ENCODE measurements at regions not wholly inside any gene's neighbourhood (a gene's known extent, or its start where the extent isn't known, plus 50 kb on each side); places are given as distances from the start of the nearest gene placed in this dataset.
"Not testable (repeated sequence)": the region's sequence is repeated elsewhere in the genome, so short reads cannot be mapped to it uniquely, and the experiment has no call there.

GRCh38 chr1:146558032-146558431 is 329.2 kb upstream of the NOTCH2NLA start:
- TF ChIP-seq, protein P1, sequence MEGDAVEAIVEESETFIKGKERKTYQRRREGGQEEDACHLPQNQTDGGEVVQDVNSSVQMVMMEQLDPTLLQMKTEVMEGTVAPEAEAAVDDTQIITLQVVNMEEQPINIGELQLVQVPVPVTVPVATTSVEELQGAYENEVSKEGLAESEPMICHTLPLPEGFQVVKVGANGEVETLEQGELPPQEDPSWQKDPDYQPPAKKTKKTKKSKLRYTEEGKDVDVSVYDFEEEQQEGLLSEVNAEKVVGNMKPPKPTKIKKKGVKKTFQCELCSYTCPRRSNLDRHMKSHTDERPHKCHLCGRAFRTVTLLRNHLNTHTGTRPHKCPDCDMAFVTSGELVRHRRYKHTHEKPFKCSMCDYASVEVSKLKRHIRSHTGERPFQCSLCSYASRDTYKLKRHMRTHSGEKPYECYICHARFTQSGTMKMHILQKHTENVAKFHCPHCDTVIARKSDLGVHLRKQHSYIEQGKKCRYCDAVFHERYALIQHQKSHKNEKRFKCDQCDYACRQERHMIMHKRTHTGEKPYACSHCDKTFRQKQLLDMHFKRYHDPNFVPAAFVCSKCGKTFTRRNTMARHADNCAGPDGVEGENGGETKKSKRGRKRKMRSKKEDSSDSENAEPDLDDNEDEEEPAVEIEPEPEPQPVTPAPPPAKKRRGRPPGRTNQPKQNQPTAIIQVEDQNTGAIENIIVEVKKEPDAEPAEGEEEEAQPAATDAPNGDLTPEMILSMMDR (conservative IDR thresholded peaks at IDR 0.05; ENCODE audit: low read length), result not testable (repeated sequence)
- TF ChIP-seq EZH2phosphoT487 (IDR thresholded peaks at IDR 0.05; ENCODE audit: borderline replicate concordance, low read depth, low read length), result not testable (repeated sequence)
